Sciatic nerve (tissue), 2 donors: ENCODE measurements at regions not wholly inside any gene's neighbourhood (a gene's known extent, or its start where the extent isn't known, plus 50 kb on each side); places are given as distances from the start of the nearest gene placed in this dataset.

Experiments
- ATAC-seq: fragments of 200-7000 bp; cut with Tn5 transposase; one replicate; pipeline ENCODE4 v1.9.1; 2020; ENCODE audit warnings: mild to moderate bottlenecking, moderate library complexity
- DNase-seq: peaks from one replicate; pipeline ENCODE4 v3.0.0-alpha.2; 2020; ENCODE audit warnings: low spot score
- intact Hi-C: fragments of 100-400 bp; cut with DNase I; formaldehyde crosslinking; loops from one replicate; pipeline ENCODE4 v1.14.2; 2022
- donor health status: DM: no; HTN: no; CAD: no.
- donor health status: DM: no; HTN: no; CAD: no.

DNA sequence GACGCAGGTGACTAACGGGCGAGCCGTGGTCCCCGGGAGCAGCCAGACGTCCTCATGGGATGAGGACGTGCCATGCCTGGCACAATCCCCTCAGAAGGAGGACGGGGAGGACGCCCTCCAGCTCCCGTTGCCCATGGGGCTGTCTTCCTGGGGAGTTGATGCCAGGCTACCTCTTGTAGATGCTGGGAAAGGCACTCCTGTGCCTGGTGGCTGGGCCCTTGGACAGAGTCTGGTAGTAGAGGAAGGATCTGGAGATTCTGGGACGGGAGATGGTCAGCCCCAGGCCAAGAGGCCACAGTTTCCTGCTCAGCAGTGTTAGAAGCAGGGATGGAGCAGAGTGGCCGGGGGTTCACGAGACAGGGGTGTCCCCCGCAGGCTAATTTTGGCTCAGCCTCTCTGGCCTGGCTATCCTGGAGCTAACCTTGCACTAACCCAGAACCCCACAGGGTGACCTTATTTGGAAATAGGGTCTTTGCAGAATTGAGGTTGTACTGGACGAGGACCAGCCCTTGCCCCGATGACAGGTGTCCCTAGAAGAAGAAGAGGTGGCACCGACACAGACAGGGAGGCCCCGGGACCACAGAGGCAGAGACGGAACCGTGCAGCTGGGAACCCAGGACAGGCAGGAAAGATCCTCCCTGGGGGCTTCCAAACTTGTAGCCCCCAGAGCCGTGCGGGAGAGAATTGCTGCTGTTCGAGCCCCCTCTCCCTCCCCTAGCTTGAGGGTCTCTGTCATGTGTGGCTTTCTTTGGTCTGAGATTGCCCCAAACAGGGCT lies 50.1 kb upstream of the ADRA2C start:
- DNase-seq (no peak), ATAC-seq (no peak)
- intact Hi-C loops = no loop called here

DNA sequence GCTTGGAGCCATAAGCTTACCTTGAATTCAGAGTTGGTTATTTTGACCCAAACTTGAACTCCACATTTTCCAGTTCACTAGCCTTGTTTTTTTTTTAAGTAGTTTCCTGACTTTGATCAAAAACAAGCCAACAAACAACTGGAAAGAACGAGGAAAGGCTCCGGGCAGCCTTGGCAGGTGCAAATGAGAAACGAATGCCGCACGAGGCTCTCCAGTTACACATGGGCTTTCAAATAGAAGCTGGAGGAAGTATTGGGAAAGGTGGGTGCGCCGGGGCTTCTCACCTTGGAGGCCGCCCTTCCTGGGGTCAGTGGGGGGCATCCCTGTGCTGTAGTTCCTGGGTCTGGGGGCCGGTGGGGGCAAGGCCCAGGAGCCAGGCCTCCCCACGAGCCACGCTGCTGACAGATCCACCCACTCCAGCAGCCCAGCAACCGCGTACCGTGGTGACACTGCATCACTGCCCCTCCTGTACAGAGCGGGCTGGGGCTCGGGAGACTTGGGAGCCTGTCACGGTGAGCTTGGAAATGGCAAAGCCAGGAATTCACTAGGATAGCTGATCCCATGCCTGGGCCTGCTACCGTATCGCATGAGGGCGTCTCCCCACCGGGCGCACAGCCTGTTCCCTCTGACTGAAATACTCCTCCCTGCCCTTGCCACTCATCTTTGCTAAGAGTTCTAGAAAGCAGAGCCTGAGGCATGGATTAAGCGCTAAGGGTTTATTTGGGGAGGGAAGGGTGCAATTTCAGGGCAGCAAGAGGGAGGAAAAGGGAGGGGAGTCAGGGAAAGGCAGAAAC lies 50.9 kb upstream of the ADRA2C start:
- intact Hi-C loops = no loop called here
- DNase-seq (no peak), ATAC-seq (no peak)

DNA sequence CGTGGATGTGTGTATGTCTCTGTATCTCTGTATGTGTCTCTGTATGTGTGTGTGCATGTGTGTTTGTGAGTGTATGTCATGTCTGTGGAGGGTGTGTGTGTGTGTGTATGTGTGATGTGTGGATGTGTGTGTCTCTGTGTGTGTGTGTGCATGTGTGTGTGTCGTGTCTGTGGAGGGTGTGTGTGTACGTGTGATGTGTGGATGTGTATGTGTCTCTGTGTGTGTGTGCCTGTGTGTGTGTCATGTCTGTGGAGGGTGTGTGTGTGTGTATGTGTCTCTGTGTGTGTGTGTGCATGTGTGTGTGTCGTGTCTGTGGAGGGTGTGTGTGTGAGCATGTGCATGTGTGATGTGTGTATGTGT lies 51.6 kb upstream of the ADRA2C start:
- no peak for ATAC-seq
- intact Hi-C loops = no loop called here
- no peak for DNase-seq

DNA sequence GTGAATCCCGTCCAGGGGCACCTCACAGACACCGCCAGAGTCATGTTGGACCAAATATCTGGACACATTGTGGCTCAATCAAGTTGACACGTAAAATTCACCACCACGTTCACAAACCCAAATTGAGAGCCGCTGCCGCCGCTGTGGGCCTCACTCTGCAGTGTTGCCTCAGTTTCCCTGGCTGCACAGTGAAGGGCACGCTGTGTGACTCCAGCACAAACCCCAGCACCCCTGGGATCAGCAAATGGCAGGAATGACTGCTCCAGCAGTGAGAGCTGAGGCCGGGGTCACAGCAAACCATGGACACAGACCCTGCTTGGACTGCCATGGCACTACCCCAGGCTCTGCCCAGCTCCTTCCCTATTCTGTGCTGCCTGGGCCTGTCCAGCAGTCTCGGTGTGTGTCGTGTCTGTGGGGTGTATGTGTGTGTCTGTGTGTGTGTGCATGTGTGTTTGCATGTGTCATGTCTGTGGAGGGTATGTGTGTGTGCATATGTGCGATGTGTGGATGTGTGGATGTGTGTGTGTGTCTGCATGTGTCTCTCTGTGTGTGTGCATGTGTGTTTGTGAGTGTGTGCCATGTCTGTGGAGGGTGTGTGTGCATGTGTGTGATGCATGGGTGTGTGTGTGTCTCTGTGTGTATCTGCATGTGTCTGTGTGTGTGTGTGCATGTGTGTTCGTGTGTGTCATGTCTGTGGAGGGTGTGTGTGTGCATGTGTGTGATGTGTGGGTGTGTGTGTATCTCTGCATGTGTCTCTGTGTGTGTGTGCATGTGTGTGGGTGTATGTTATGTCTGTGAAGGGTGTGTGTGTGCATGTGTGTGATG lies 52.2 kb upstream of the ADRA2C start:
- intact Hi-C loops = no loop called here
- ATAC-seq (no peak), DNase-seq (no peak)

DNA sequence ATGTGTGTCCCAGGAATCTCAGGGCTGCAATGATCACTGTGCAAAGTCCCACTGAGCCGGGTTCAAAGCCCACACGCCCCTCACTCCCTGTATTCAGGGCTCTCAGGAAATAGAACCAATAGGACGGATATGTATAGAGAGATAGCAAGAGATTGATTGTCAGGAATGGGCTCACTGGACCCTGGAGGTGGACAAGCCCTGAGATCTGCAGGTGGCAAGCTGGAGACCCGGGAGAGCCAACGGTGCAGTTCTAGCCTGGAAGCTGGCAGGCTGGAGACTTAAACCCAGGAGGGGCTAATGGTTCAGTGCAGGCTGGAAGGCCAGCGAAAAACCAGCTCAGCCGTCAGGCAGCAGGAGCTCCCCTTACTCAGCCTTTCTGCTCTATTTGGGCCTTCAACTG lies 52.8 kb upstream of the ADRA2C start:
- DNase-seq (no peak), ATAC-seq (no peak)
- intact Hi-C loops = no loop called here

DNA sequence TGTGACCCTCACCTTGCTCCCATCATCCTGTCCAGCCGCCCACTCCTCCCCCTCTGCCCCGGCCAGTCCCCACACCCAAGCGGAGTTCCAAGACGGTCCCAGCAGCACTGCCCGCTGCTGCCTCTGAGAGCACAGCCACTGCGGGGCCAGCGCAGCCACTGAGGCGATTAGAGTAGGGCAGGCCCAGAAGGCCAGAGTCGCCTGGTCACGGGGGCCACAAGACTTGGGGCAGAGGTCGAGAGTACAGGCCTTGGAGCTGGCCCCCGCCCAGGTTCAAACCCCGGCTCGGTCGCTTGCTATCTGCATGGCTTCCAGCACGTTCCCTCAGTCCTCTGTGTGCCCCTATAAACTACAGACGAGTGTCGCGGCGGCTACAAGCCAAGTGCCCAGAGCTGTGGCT lies 53.2 kb upstream of the ADRA2C start:
- no peak for DNase-seq
- intact Hi-C loops = no loop called here
- no peak for ATAC-seq

DNA sequence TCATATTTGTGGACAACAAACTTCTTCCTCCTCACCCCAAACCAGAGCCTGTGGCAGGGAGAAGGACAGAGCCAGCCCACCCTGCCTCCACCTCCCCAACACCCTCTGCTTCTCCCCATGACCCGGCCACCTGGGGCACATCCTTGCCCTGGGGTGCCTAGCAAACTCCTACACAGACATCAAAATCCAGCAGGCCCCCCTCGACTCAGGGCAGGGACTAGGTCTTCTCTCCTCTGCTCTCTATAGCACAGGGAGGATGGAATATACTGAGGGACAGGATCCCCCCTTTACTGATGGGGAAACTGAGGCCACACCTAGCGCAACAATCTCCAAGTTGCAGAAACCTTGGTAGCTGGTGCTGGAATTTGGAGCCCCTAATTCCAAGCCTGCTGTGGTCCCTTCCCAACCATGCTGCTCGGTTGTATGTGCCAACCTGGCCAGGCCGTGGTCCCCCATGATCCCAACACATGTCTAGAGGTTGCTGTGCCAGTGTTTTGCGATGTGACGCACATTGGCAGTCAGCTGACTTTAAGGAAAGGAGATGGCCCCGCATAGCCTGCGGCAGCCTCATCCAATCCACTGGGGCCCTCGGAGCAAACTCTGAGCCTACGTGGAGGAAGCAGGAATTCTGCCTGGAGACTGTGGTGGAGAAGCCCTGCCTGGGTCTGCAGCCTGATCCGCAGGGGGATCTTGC lies 53.9 kb upstream of the ADRA2C start:
- intact Hi-C loops = no loop called here
- no peak for ATAC-seq
- no peak for DNase-seq

DNA sequence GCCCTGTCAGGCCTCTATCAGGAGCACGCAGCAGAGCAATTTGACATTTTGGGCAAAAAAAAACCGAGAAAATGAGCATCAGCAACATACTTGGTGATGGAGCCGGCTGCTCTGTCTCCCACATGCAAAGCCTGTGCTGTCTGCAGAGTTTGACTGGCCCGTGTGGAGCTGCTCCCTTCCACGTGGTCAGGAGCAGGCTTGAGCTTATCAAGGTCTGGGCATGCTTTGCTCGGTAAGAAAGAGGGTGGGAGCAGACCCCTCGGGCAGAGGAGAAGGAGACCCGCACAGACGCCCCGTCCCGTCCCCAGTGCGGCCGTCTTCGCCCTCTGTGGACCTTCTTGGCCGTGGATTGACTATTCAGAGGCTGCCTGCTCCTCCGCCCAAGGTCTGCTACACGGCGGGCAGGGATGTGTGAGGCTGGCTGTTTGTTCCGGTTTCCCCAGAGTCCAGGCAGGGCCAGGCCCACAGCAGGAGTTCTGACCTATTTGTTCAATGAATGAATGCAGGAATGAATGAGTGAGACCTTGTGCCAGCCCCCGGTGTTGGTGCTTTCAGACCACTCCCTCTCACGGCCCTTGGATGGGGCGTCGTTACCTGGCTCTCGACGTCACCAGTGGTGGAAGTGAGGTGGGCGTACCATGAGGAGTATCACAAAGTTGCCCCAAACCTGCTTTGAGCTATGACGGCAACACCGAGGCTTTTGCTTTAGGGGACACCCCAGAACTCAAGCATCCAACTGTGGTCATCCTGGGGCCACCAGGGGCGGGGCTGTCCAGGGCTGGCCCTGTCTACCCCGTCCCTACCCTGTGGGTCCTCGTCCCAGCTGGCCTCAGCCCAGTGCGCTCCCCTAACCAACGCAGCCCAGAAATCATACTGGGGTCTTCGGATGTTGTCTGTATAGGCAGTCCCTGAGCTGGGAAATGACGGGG lies 54.7 kb upstream of the ADRA2C start:
- DNase-seq = no peak
- no peak for ATAC-seq
- intact Hi-C loops = no loop called here

DNA sequence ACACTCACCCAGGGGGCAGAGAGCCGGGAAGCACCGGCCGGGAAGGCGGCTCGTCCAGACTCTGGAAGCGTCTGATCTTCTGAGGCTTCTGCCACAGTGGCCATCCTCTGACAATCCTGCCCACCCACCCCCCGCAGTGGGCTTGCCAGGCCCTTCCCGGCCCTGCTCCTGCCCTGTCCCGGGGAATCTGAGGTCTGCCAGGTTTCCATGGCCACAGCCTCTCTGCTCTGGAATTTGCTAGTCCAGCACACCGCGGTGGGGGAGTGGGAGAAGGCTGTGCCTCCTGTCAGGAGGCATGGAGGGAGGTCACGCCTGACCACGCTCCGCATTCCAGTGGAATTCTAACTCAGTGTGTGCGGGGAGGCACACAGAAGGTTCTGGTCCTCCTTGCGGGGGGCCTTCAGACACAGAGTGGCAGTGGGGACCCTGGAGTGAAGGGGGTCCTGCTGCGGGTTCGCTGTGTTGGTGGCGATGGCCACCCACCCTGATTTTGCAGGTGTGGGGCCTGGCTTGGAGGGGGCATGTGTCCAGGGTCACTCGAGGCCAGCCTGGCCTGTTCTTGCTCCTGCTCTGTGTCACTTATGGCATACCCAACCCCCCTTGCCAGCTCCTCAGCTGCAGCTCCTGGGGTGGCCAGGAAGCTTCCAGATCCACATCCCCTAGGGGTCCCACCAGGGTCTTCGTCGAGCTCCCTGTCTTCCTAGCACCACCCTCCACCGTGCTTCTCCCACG lies 55.6 kb upstream of the ADRA2C start:
- DNase-seq (no peak), ATAC-seq (peak; percentile 18)
- intact Hi-C loops = no loop called here

DNA sequence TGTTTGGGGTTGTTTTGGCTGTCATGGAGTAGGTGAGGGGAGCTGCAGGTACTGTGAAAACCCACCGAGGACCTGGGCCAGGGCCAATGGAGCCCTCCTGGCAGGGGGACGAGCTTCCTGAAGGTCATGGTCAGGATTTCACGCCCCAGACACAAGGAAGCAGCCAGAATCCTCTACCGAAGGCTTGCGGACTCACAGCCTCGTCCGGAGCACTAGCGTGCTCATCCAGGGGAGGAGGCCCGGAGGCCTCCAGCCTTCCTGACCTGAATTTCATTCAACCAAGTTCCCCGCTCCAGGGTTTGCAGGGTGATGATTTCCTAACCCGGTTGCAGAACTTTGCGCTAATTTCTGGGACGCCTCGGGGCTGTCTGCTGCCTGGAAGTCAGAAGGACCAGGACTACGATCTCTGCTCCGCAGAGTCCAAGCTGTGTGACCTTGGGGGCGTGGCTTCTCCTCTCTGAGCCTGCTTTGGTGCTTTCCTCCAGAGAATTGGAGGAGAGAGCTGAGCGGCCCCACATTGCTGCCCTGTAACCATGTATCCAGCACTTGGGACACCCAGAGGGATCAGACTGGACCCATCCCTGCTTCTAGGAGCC lies 56.2 kb upstream of the ADRA2C start:
- no peak for DNase-seq
- ATAC-seq = no peak
- intact Hi-C loops = no loop called here

DNA sequence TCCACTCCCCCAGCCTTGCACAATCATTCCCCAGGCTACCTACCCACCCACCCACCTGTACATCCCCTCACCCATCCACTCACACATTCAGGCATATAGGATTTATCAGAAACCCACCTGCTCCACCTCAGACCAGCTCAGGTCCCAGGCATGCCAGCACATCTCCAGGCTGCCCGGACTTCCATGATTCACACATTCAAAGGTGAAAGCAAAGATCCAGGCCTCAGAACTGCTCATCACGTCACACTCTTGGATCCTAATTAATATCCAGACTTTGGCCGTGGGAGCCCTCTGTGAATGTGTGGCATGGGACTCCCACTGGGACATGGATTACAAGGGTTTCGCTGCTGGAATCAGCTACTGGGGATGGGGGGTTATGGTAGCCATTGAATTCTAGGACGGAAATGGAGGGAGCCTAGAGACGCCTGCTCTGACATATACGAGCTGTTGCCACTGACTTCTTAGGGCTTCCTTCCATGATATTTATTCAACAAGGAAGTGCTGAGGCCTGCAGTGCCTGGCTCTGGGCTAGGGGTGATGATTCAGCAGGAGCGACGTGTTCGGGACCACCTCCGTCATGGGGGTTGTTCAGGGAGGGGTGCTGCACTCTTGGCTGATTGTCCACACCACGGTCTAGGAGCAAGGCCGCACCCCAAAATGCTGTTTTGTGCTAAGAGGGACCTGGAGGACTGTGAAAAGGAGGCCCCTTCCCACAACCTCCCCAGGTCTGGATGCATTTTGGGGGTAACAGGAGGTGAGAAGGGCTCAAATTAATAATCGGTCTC lies 56.9 kb upstream of the ADRA2C start:
- no peak for DNase-seq
- no peak for ATAC-seq
- intact Hi-C loops = no loop called here

DNA sequence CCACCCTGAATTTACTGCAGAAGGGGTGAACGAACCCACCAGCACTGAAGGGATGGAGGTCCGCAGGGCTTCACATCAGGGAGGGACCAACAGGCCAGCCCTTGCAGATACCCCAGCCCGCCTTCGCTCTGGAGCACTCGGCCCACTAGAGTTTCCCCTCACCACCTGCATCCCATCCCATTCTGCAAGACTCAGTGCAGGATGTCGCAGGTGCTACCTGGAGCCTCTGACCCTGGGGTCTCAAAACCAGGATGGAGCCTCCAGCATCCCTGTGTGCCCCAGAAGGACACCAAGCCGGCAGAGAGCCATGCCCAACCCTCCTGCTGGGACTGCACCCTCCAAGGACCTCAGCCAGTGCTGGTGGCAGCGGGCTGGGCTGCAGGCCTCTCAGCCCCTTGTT lies 57.6 kb upstream of the ADRA2C start:
- intact Hi-C loops = no loop called here
- ATAC-seq (no peak), DNase-seq (no peak)

DNA sequence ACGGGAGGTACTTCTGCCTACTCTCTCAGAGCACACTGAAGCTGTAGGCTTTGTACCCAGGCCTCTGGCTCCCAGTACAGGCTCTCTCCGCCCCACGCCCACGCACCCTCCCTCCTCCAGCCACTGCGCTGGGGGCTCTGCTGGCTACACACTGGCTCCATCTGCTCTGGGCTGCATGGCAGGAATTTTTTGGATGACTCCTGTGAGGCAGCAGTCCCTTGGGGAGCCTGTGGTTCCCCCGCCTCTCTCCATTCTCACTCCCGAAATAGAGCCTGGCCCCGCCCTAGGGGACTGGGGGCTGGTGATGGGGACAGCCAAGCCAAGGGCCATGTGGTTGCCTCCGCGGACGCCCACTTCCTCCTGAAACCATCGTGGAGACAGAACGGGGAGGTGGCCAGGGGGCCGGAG lies 58.1 kb upstream of the ADRA2C start:
- DNase-seq (no peak), ATAC-seq (peak; percentile 23)
- intact Hi-C loops = no loop called here

DNA sequence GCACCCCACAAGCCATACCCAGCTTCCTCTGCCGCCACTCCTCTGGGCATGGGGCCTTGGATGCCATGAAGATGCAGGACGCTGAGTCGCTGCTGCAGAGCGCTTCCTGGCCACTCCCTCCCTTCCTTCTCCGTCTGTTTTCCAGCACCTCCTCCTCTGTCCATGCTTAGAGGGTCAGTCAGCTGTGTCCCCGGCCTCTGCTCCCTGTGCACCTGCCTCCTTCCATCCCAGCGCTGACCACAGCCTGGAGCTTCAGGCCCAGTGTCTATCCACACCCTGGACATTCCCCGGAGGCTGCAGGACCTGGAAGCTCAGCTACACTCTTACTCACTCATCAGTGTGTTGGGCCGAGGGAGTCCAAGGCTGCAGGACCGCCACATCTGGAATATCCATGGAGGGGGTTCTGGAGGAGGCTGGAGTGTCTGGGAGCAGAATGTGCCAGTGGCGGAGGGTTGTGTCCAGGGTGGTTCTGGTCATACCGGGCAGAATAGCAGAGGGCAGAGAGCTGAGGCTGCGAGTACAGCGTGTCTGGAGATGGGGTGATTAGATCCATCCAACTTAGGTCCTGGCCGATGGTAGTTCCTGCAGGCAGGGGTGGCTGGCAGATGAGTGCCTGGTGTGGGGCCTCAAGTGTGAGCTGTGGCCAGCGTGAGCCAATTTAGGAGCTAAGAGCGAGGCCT lies 58.6 kb upstream of the ADRA2C start:
- ATAC-seq (no peak), DNase-seq (no peak)
- intact Hi-C loops = no loop called here

DNA sequence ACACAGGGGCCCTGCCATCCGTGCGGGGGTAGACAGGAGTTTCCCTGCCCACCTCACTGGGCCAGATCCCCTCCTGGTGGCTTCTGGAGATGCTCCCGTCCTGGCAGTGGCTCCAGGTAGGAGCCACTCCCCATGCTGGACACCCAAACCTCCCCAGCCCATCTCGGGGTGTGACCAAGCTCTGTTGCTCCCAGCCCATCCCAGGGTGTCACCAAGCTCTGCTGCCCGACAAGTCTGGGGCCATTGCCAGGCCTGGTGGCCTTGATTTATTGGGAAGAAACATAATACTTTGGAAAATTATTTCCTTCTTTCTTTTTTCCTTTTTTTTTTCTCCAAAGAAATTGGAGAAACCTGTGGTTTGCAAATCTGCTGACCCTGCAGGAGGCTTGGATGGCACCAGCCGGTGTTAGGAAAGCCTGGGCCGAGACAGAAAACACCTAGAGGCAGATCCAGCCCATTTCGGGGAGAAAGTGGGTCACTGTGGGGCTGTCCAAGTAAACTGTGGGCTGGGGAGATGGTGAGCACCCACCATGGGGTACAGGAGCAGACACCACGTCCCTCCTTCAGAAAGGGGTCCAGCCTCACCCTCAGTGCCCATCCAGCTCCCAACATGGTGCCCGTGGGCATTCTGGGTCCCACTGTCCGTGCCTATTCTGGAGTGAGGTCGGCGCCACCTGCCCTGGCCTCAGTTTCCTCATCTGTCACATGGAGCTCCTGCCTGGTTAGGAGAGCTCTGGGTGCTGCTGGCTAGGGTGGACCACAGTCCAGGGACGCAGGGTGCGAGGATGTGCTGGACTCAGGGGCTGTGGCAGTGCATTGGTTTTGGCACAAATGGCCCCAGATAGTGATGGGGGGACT lies 59.4 kb upstream of the ADRA2C start:
- DNase-seq (no peak), ATAC-seq (no peak)
- intact Hi-C loops = no loop called here
